Keratinocyte (primary cell): ENCODE measurements at regions not wholly inside any gene's neighbourhood (a gene's known extent, or its start where the extent isn't known, plus 50 kb on each side); places are given as distances from the start of the nearest gene placed in this dataset.

ENCODE experiments used
- CTCF ChIP-seq, 3 experiments: IDR thresholded peaks in 1 of 3; conservative IDR thresholded peaks in 1 of 3; optimal IDR thresholded peaks in 1 of 3; 2 replicates in 2 of 3; 3 replicates in 1 of 3; pipeline versions ENCODE3 to v1.5.1; 2011; ENCODE audit warnings: low read length in 3 of 3, mild to moderate bottlenecking in 3 of 3, moderate library complexity in 2 of 3, control low read depth in 1 of 3, inconsistent platforms in 1 of 3; ENCODE audit not compliant: insufficient read depth in 2 of 3; ENCODE audit errors: extremely low read depth in 1 of 3
- EZH2 ChIP-seq: IDR thresholded peaks from one replicate; pipeline ENCODE4 v1.6.1; 2012; ENCODE audit warnings: inconsistent platforms, mild to moderate bottlenecking, low read length, moderate library complexity

DNA sequence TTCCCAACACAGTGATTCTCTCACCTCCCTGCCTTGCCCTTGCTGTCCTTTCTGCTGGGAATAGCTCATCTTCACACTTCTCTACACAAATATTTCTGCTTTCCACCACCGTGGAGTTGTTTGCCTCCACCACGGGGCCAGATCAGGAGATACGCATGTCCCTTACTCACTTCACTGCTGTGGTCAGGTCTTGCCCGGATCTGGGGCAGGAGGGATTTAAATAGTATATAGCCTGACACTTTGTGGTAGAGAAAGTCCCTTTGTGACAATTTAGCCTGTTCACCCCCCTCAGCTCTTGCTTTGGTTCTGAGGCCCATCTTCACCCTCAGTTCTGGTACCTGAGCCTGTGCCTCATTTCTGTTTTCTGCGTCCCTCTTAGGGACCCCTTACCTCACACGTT, 92.6 kb upstream of the PREP start:
- TF ChIP-seq CTCF (optimal IDR thresholded peaks at IDR 0.05 in 1 of 3, IDR thresholded peaks at IDR 0.05 in 1 of 3, conservative IDR thresholded peaks at IDR 0.05 in 1 of 3; ENCODE audit: extremely low read depth in 1 of 3, insufficient read depth in 2 of 3, low read length in 3 of 3) (no peak), EZH2 (no peak)
